B cell (primary cell): ENCODE measurements at regions not wholly inside any gene's neighbourhood (a gene's known extent, or its start where the extent isn't known, plus 50 kb on each side); places are given as distances from the start of the nearest gene placed in this dataset.

ENCODE experiments used
- CTCF ChIP-seq: fragments of 200-600 bp; IDR thresholded peaks from one replicate; pipeline ENCODE4 v1.8.0; 2022; ENCODE audit warnings: antibody characterized with exemption, mild to moderate bottlenecking
- EZH2 ChIP-seq: IDR thresholded peaks from 2 replicates; pipeline ENCODE4 v1.6.1; 2012; ENCODE audit warnings: borderline replicate concordance, low read depth, mild to moderate bottlenecking, moderate library complexity, low read length; ENCODE audit not compliant: insufficient read depth, poor library complexity, severe bottlenecking

- TF ChIP-seq CTCF (no peak), EZH2 (no peak)
Measured at GRCh38 chr4:175407926-175408325, 404.1 kb downstream of the GPM6A start.
